Astrocyte (in vitro differentiated cells and primary cell): ENCODE measurements at regions not wholly inside any gene's neighbourhood (a gene's known extent, or its start where the extent isn't known, plus 50 kb on each side); places are given as distances from the start of the nearest gene placed in this dataset.
A peak's percentile ranks its signal among the peaks of the same experiment; 100 is the strongest.

Experiments
- DNase-seq: peaks from one replicate; pipeline ENCODE4 v3.0.0-alpha.2; 2010; ENCODE audit warnings: low read depth
- FAIRE-seq: peaks from 2 replicates; lab custom pipeline; 2011; peaks lifted over from hg19 to GRCh38; lab: Jason Lieb, UNC
- H2AFZ ChIP-seq: 2 replicates; pipeline ENCODE4 v1.6.0; 2012; ENCODE audit warnings: low read depth, low read length, inconsistent platforms
- H3K27ac ChIP-seq: 2 replicates; pipeline ENCODE4 v1.5.1; 2011; ENCODE audit warnings: low read depth, low read length, inconsistent platforms
- H3K27me3 ChIP-seq: 2 replicates; pipeline ENCODE4 v1.6.0; 2011; ENCODE audit warnings: low read length, inconsistent platforms; ENCODE audit not compliant: insufficient read depth
- H3K36me3 ChIP-seq: 2 replicates; pipeline ENCODE4 v1.5.1; 2011; ENCODE audit warnings: low read length, inconsistent platforms; ENCODE audit not compliant: insufficient read depth
- H3K4me1 ChIP-seq: 2 replicates; pipeline ENCODE4 v1.5.1; 2011; ENCODE audit warnings: low read length, inconsistent platforms; ENCODE audit not compliant: insufficient read depth
- H3K4me2 ChIP-seq: 2 replicates; pipeline ENCODE4 v1.6.0; 2012; ENCODE audit warnings: low read length, inconsistent platforms
- H3K4me3 ChIP-seq: 2 replicates; pipeline ENCODE4 v1.5.1; 2011; ENCODE audit warnings: low read depth, mild to moderate bottlenecking, low read length, inconsistent platforms; ENCODE audit not compliant: insufficient read depth
- H3K79me2 ChIP-seq: 2 replicates; pipeline ENCODE4 v1.6.0; 2012; ENCODE audit warnings: mild to moderate bottlenecking, low read length, inconsistent platforms; ENCODE audit not compliant: insufficient read depth
- H3K9ac ChIP-seq: 2 replicates; pipeline ENCODE4 v1.6.0; 2012; ENCODE audit warnings: mild to moderate bottlenecking, low read length, inconsistent platforms
- H3K9me3 ChIP-seq: 2 replicates; pipeline ENCODE4 v1.5.1; 2012; ENCODE audit warnings: low read depth, mild to moderate bottlenecking, low read length, inconsistent platforms; ENCODE audit not compliant: insufficient read depth
- H4K20me1 ChIP-seq: 2 replicates; pipeline ENCODE4 v1.6.0; 2012; ENCODE audit warnings: low read length, inconsistent platforms; ENCODE audit not compliant: insufficient read depth
- H3K27ac Mint-ChIP-seq: one replicate; pipeline ENCODE4 v1.8.0; 2021; ENCODE audit warnings: mild to moderate bottlenecking, mixed read lengths; ENCODE audit not compliant: unreplicated experiment
- H3K27me3 Mint-ChIP-seq: one replicate; pipeline ENCODE4 v1.8.0; 2021; ENCODE audit warnings: low read depth, mixed read lengths; ENCODE audit not compliant: unreplicated experiment
- H3K36me3 Mint-ChIP-seq: one replicate; pipeline ENCODE4 v1.8.0; 2021; ENCODE audit warnings: low read depth, mixed read lengths; ENCODE audit not compliant: unreplicated experiment
- H3K4me1 Mint-ChIP-seq: one replicate; pipeline ENCODE4 v1.8.0; 2021; ENCODE audit warnings: low read depth, mixed read lengths; ENCODE audit not compliant: unreplicated experiment
- H3K4me3 Mint-ChIP-seq: one replicate; pipeline ENCODE4 v1.8.0; 2021; ENCODE audit warnings: mild to moderate bottlenecking, moderate library complexity, mixed read lengths; ENCODE audit not compliant: unreplicated experiment
- H3K9me3 Mint-ChIP-seq: one replicate; pipeline ENCODE4 v1.8.0; 2021; ENCODE audit warnings: mild to moderate bottlenecking, mixed read lengths; ENCODE audit not compliant: unreplicated experiment
- CTCF ChIP-seq: IDR thresholded peaks from 2 replicates; pipeline ENCODE4 v1.5.1; 2011; ENCODE audit warnings: low read depth, mild to moderate bottlenecking, inconsistent platforms, low read length, moderate library complexity; ENCODE audit not compliant: insufficient read depth
- EZH2 ChIP-seq: IDR thresholded peaks from 2 replicates; pipeline ENCODE4 v1.6.1; 2012; ENCODE audit warnings: mild to moderate bottlenecking, low read length, inconsistent platforms; ENCODE audit not compliant: insufficient read depth

DNA sequence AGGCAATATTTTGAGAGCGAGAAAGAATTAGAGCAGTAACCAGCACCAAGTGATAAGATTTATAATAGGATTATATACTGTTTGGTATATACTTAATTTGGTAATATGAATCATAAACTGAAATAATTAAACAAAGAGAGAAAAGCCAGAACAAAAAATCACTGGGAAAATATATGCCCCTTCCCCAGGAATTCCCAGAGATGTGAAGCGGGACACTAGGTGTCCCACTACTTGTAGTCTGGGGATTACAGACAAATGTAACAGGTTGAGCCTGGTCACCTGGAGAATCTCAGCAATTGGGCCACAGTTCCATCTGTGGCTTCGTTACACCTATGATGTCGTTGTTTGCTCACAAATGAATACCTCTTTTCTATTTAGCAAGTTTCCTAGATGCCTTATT lies 256.1 kb upstream of the CHAC2 start:
- Histone ChIP-seq H3K27me3 (no peaks in the 10 kb centered on the region), H3K27ac (no peak overlapping the region), H3K36me3 (no peaks in the 10 kb centered on the region), H4K20me1 (no peaks in the 10 kb centered on the region), H3K9ac (no peak overlapping the region), H3K4me3 (no peak overlapping the region), H3K4me1 (no peaks in the 10 kb centered on the region), H3K79me2 (no peaks in the 10 kb centered on the region), H3K9me3 (no peaks in the 10 kb centered on the region), H3K4me2 (peak overlapping the region; percentile 35), H2AFZ (no peak overlapping the region)
- Mint-ChIP-seq H3K4me3 (no peak overlapping the region), H3K27me3 (no peaks in the 10 kb centered on the region), H3K9me3 (peaks cover 1% of the 10 kb centered on the region), H3K27ac (no peak overlapping the region), H3K36me3 (no peaks in the 10 kb centered on the region), H3K4me1 (peaks cover 5% of the 10 kb centered on the region)
- FAIRE-seq, result no peak
- DNase-seq, result no peak
- TF ChIP-seq CTCF (no peak), EZH2 (no peak)

DNA sequence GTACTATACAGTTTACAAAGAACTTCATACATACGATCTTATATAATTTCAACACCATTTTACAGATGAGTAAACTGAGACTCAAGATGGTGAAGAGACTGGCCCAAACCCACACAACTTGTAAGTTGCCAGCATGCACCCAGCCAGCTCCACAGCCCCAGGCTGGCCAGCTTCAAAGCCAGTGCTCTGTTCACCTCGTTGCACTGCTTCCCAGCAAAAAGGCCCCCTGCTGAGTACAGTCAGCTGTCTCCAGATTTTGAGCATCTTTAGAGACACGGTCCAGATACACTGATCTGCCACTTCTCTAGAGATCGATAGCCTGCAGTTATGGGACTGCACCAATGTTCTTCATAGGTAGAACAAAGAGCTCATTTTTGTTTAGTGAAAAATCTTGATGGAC lies 257.2 kb upstream of the CHAC2 start:
- Mint-ChIP-seq H3K4me3 (no peak overlapping the region), H3K4me1 (peaks cover 11% of the 10 kb centered on the region), H3K36me3 (no peaks in the 10 kb centered on the region), H3K9me3 (peaks cover 1% of the 10 kb centered on the region), H3K27ac (no peak overlapping the region), H3K27me3 (no peaks in the 10 kb centered on the region)
- Histone ChIP-seq H3K36me3 (no peaks in the 10 kb centered on the region), H3K9me3 (no peaks in the 10 kb centered on the region), H3K27ac (no peak overlapping the region), H3K4me3 (no peak overlapping the region), H2AFZ (no peak overlapping the region), H3K9ac (no peak overlapping the region), H3K4me1 (no peaks in the 10 kb centered on the region), H3K79me2 (no peaks in the 10 kb centered on the region), H3K27me3 (no peaks in the 10 kb centered on the region), H3K4me2 (no peak overlapping the region), H4K20me1 (no peaks in the 10 kb centered on the region)
- DNase-seq, result no peak
- no peak for FAIRE-seq
- no peak for TF ChIP-seq EZH2
- TF ChIP-seq CTCF, result no peak

DNA sequence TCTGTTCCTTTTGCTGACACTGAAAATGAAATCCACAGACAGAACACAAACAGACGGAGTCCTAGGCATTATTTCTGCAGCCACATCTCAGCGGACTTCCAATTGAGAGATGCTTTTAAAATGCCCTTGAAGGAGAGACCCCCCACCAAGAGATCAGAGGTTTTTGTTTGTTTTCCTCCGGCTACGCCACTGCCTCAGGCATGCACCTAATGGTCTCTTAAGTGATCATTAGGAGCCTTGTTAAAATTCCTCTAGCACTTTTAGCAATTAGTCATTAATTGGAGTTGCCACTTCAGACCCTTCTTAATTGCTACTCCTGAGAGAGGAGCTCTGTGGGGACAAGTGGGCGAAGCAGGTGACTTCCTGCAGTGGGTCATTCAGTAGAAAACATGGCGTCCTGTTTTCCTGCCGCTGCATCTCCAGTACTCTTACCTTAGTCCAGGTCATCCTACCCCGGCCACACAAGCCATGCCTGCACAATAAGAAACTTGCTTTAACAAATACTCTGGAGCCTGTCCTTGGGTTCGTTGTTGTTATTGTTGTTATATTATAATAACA lies 257.7 kb upstream of the CHAC2 start:
- Histone ChIP-seq H3K79me2 (no peaks in the 10 kb centered on the region), H3K9ac (no peak overlapping the region), H3K9me3 (no peaks in the 10 kb centered on the region), H3K27ac (no peak overlapping the region), H3K4me1 (no peaks in the 10 kb centered on the region), H3K4me3 (no peak overlapping the region), H4K20me1 (no peaks in the 10 kb centered on the region), H3K27me3 (no peaks in the 10 kb centered on the region), H3K4me2 (no peak overlapping the region), H2AFZ (no peak overlapping the region), H3K36me3 (no peaks in the 10 kb centered on the region)
- H3K36me3 Mint-ChIP-seq, result no peaks in the 10 kb centered on the region
- FAIRE-seq, result no peak
- H3K9me3 Mint-ChIP-seq, result peaks cover 1% of the 10 kb centered on the region
- peaks cover 11% of the 10 kb centered on the region for H3K4me1 Mint-ChIP-seq
- no peaks in the 10 kb centered on the region for H3K27me3 Mint-ChIP-seq
- no peak overlapping the region for H3K27ac Mint-ChIP-seq
- TF ChIP-seq CTCF (no peak), EZH2 (no peak)
- DNase-seq, result no peak
- H3K4me3 Mint-ChIP-seq, result no peak overlapping the region
